NB4 (cell line): ENCODE measurements at regions not wholly inside any gene's neighbourhood (a gene's known extent, or its start where the extent isn't known, plus 50 kb on each side); places are given as distances from the start of the nearest gene placed in this dataset.

ENCODE experiments used
- POLR2A ChIP-seq: IDR thresholded peaks from 2 replicates; pipeline ENCODE4 v1.6.1; 2011; ENCODE audit warnings: mild to moderate bottlenecking; ENCODE audit not compliant: insufficient read length; ENCODE audit errors: extremely low read depth
- TF ChIP-seq, protein P1 (sequence below): IDR thresholded peaks from one replicate; pipeline ENCODE4 v1.5.1; 2012; ENCODE audit warnings: low read depth, low read length

DNA sequence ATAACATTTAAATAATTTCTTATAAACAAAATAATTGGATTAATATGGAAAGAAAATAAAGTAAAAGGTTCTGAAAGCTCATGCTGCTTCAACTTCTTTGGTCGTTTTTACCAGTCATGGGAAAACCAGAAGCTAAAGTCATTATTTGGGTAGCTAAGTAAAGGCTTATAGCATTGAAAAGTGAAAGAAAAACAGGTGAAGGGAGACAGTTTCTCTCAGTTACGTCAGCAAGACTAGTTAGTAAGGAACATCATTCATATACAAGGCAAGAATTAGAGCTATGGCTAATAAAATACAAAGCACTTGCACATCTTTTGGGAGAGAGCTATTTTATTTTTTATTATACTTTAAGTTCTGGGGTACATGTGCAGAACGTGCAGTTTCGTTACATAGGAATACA lies 170.3 kb upstream of the SYT10 start:
- TF ChIP-seq, protein P1, sequence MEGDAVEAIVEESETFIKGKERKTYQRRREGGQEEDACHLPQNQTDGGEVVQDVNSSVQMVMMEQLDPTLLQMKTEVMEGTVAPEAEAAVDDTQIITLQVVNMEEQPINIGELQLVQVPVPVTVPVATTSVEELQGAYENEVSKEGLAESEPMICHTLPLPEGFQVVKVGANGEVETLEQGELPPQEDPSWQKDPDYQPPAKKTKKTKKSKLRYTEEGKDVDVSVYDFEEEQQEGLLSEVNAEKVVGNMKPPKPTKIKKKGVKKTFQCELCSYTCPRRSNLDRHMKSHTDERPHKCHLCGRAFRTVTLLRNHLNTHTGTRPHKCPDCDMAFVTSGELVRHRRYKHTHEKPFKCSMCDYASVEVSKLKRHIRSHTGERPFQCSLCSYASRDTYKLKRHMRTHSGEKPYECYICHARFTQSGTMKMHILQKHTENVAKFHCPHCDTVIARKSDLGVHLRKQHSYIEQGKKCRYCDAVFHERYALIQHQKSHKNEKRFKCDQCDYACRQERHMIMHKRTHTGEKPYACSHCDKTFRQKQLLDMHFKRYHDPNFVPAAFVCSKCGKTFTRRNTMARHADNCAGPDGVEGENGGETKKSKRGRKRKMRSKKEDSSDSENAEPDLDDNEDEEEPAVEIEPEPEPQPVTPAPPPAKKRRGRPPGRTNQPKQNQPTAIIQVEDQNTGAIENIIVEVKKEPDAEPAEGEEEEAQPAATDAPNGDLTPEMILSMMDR = no peak
- no peak for TF ChIP-seq POLR2A
